WTC11 (cell line): ENCODE measurements at regions not wholly inside any gene's neighbourhood (a gene's known extent, or its start where the extent isn't known, plus 50 kb on each side); places are given as distances from the start of the nearest gene placed in this dataset.

Experiments used
- CREB1 ChIP-seq: sonication (generic); formaldehyde crosslinking; IDR thresholded peaks from 2 replicates; pipeline ENCODE4 v1.8.0; 2023; ENCODE audit warnings: mild to moderate bottlenecking, missing genetic modification reagents
- CTCF ChIP-seq: fragments of 200-600 bp; IDR thresholded peaks from 2 replicates; pipeline ENCODE4 v1.8.0; 2022; ENCODE audit warnings: antibody characterized with exemption
- E2F5 ChIP-seq: sonication (generic); formaldehyde crosslinking; IDR thresholded peaks from 2 replicates; pipeline ENCODE4 v1.8.1; 2022; ENCODE audit warnings: mild to moderate bottlenecking, moderate library complexity, missing genetic modification reagents
- EMX1 ChIP-seq: fragments of 250-450 bp; sonication (Bioruptor Pico); IDR thresholded peaks from 2 replicates; pipeline ENCODE4 v1.8.0; 2021; ENCODE audit warnings: mild to moderate bottlenecking
- FOXJ3 ChIP-seq: sonication (generic); formaldehyde crosslinking; IDR thresholded peaks from 2 replicates; pipeline ENCODE4 v1.9.0; 2021; ENCODE audit warnings: missing genetic modification reagents, mild to moderate bottlenecking, borderline replicate concordance
- FOXP4 ChIP-seq: sonication (generic); formaldehyde crosslinking; IDR thresholded peaks from 2 replicates; pipeline ENCODE4 v1.8.0; 2022; ENCODE audit warnings: mild to moderate bottlenecking, missing genetic modification reagents
- HMGXB4 ChIP-seq: sonication (generic); formaldehyde crosslinking; IDR thresholded peaks from 2 replicates; pipeline ENCODE4 v1.8.1; 2023; ENCODE audit warnings: mild to moderate bottlenecking, moderate library complexity, missing genetic modification reagents
- NFYB ChIP-seq: sonication (generic); formaldehyde crosslinking; conservative IDR thresholded peaks from 2 replicates; pipeline ENCODE4 v1.8.0; 2022; ENCODE audit warnings: low read depth, missing genetic modification reagents
- NR1H2 ChIP-seq: sonication (generic); formaldehyde crosslinking; IDR thresholded peaks from 2 replicates; pipeline ENCODE4 v1.9.0; 2021; ENCODE audit warnings: mild to moderate bottlenecking, moderate library complexity, missing genetic modification reagents
- NR2C2 ChIP-seq: sonication (generic); formaldehyde crosslinking; IDR thresholded peaks from 2 replicates; pipeline ENCODE4 v1.8.0; 2022; ENCODE audit warnings: mild to moderate bottlenecking, missing genetic modification reagents
- SP1 ChIP-seq: sonication (generic); formaldehyde crosslinking; conservative IDR thresholded peaks from 2 replicates; pipeline ENCODE4 v1.8.1; 2022; ENCODE audit warnings: missing genetic modification reagents
- USF1 ChIP-seq: sonication (generic); formaldehyde crosslinking; IDR thresholded peaks from 2 replicates; pipeline ENCODE4 v1.8.0; 2022; ENCODE audit warnings: mild to moderate bottlenecking, missing genetic modification reagents
- ZNF219 ChIP-seq: sonication (generic); formaldehyde crosslinking; IDR thresholded peaks from 2 replicates; pipeline ENCODE4 v1.8.0; 2023; ENCODE audit warnings: missing genetic modification reagents, mild to moderate bottlenecking, borderline replicate concordance

GRCh38 chr1:182122256-182122912 is 60.9 kb upstream of the ZNF648 start:
- TF ChIP-seq ZNF219 (CRISPR knock-in tag): no peak
- TF ChIP-seq CTCF: no peak
- no peak for TF ChIP-seq EMX1 (CRISPR knock-in tag)
- TF ChIP-seq CREB1 (CRISPR knock-in tag): no peak
- no peak for TF ChIP-seq FOXP4 (CRISPR knock-in tag)
- TF ChIP-seq NR1H2 (CRISPR knock-in tag): no peak
- no peak for TF ChIP-seq HMGXB4 (CRISPR knock-in tag)
- no peak for TF ChIP-seq NFYB
- TF ChIP-seq NR2C2: no peak
- no peak for TF ChIP-seq E2F5
- TF ChIP-seq USF1 (CRISPR knock-in tag): no peak
- no peak for TF ChIP-seq SP1
- TF ChIP-seq FOXJ3 (CRISPR knock-in tag): no peak
